Liver (tissue), 8 donors: ENCODE measurements at regions not wholly inside any gene's neighbourhood (a gene's known extent, or its start where the extent isn't known, plus 50 kb on each side); places are given as distances from the start of the nearest gene placed in this dataset.
A peak's percentile ranks its signal among the peaks of the same experiment; 100 is the strongest.

Source experiments
- DNase-seq: peaks from one replicate; pipeline ENCODE4 v3.0.0-alpha.2; 2017; ENCODE audit warnings: low spot score
- H3K27ac ChIP-seq, 2 donors: one replicate each; pipeline ENCODE4 v1.7.0; 2013; ENCODE audit warnings: inconsistent platforms in 2 of 2, low read length in 2 of 2, control low read depth in 1 of 2, low read depth in 1 of 2, mild to moderate bottlenecking in 1 of 2
- H3K27me3 ChIP-seq, 4 donors: one replicate each; pipeline versions ENCODE4 v1.6.1 to v1.7.0; 2013; ENCODE audit warnings: low read length in 3 of 4, inconsistent platforms in 1 of 4, mild to moderate bottlenecking in 1 of 4, moderate library complexity in 1 of 4; ENCODE audit not compliant: control insufficient read depth in 4 of 4, insufficient read depth in 4 of 4
- H3K36me3 ChIP-seq, 4 donors: one replicate each; pipeline versions ENCODE4 v1.6.1 to v1.7.0; 2013; ENCODE audit warnings: low read length in 3 of 4, mild to moderate bottlenecking in 3 of 4, low read depth in 1 of 4, moderate library complexity in 1 of 4; ENCODE audit not compliant: control insufficient read depth in 4 of 4, insufficient read depth in 3 of 4
- H3K4me1 ChIP-seq, 4 donors: one replicate each; pipeline versions ENCODE4 v1.6.1 to v1.7.0; 2013; ENCODE audit warnings: low read length in 3 of 4, mild to moderate bottlenecking in 3 of 4, moderate library complexity in 1 of 4; ENCODE audit not compliant: control insufficient read depth in 4 of 4, insufficient read depth in 4 of 4
- H3K4me3 ChIP-seq, 3 donors: one replicate each; pipeline versions ENCODE4 v1.6.1 to v1.7.0; 2013; ENCODE audit warnings: low read length in 3 of 3, control low read depth in 1 of 3, low read depth in 1 of 3, mild to moderate bottlenecking in 1 of 3
- H3K9ac ChIP-seq, 2 donors: one replicate each; pipeline ENCODE4 v1.7.0; 2013; ENCODE audit warnings: low read length in 2 of 2, mild to moderate bottlenecking in 2 of 2, moderate library complexity in 2 of 2, control low read depth in 1 of 2, low read depth in 1 of 2
- H3K9me3 ChIP-seq, 4 donors: one replicate each; pipeline versions ENCODE4 v1.6.1 to v1.7.0; 2013; ENCODE audit warnings: low read length in 3 of 4; ENCODE audit not compliant: control insufficient read depth in 4 of 4
- ATF3 ChIP-seq: IDR thresholded peaks from 2 replicates; pipeline ENCODE4 v1.6.1; 2016; ENCODE audit warnings: antibody characterized with exemption
- CTCF ChIP-seq: fragments of 150-350 bp; IDR thresholded peaks from 2 replicates; pipeline ENCODE4 v1.5.1; 2017; ENCODE audit warnings: improper control_type of control experiment, low read depth, low read length; ENCODE audit not compliant: missing input control
- EGR1 ChIP-seq, 2 donors: IDR thresholded peaks; 2 replicates each; pipeline ENCODE4 v1.6.1; 2016 to 2018; ENCODE audit warnings: antibody characterized with exemption in 2 of 2, low read depth in 2 of 2
- FOXA1 ChIP-seq: IDR thresholded peaks from 2 replicates; pipeline ENCODE4 v1.6.1; 2016; ENCODE audit warnings: antibody characterized with exemption
- FOXA2 ChIP-seq: IDR thresholded peaks from 2 replicates; pipeline ENCODE4 v1.6.1; 2016; ENCODE audit warnings: antibody characterized with exemption
- GABPA ChIP-seq, 2 donors: IDR thresholded peaks in 1 of 2; conservative IDR thresholded peaks in 1 of 2; 2 replicates each; pipeline ENCODE4 v1.6.1; 2016; ENCODE audit warnings: antibody characterized with exemption in 2 of 2, mild to moderate bottlenecking in 1 of 2, moderate library complexity in 1 of 2
- HNF4A ChIP-seq, 2 donors: conservative IDR thresholded peaks; 2 replicates each; pipeline ENCODE4 v1.6.1; 2016; ENCODE audit warnings: antibody characterized with exemption in 2 of 2, mild to moderate bottlenecking in 2 of 2
- HNF4G ChIP-seq: IDR thresholded peaks from 2 replicates; pipeline ENCODE4 v1.6.1; 2016; ENCODE audit warnings: antibody characterized with exemption
- JUND ChIP-seq, 2 donors: IDR thresholded peaks; 2 replicates each; pipeline ENCODE4 v1.6.1; 2016; ENCODE audit warnings: antibody characterized with exemption in 2 of 2
- MAX ChIP-seq: IDR thresholded peaks from 2 replicates; pipeline ENCODE4 v1.6.1; 2016; ENCODE audit warnings: antibody characterized with exemption
- NR2F2 ChIP-seq: IDR thresholded peaks from 2 replicates; pipeline ENCODE4 v1.6.1; 2016; ENCODE audit warnings: antibody characterized with exemption
- RAD21 ChIP-seq, 2 donors: IDR thresholded peaks; 2 replicates each; pipeline ENCODE4 v1.6.1; 2016; ENCODE audit warnings: antibody characterized with exemption in 2 of 2, mild to moderate bottlenecking in 2 of 2
- REST ChIP-seq: IDR thresholded peaks from 2 replicates; pipeline ENCODE4 v1.6.1; 2016; ENCODE audit warnings: antibody characterized with exemption, mild to moderate bottlenecking
- RXRA ChIP-seq, 2 donors: IDR thresholded peaks; 2 replicates each; pipeline ENCODE4 v1.6.1; 2017 to 2018; ENCODE audit warnings: antibody characterized with exemption in 2 of 2, mild to moderate bottlenecking in 1 of 2
- SP1 ChIP-seq: IDR thresholded peaks from 2 replicates; pipeline ENCODE4 v1.6.1; 2018; ENCODE audit warnings: antibody characterized with exemption, mild to moderate bottlenecking
- TAF1 ChIP-seq: conservative IDR thresholded peaks from 2 replicates; pipeline ENCODE4 v1.6.1; 2016; ENCODE audit warnings: antibody characterized with exemption, mild to moderate bottlenecking
- YY1 ChIP-seq: IDR thresholded peaks from 2 replicates; pipeline ENCODE4 v1.6.1; 2016; ENCODE audit warnings: antibody characterized with exemption, mild to moderate bottlenecking
- ZBTB33 ChIP-seq: IDR thresholded peaks from 2 replicates; pipeline ENCODE4 v1.6.1; 2016; ENCODE audit warnings: antibody characterized with exemption
- WGBS: extraction: QIAGEN DNeasy Blood & Tissue Kit; methylation state at CpG from one replicate; pipeline ENCODE4 v1.1.7; 2013; 5-methylcytosine and 5-hydroxymethylcytosine counted together
- donor health status: healthy.
- donor health status: healthy.
- donor health status: healthy.
- donor health status: healthy.
- donor health status: healthy.

GRCh38 chr5:96331681-96332361, 101.2 kb downstream of the PCSK1 start:
- no peaks in the 10 kb centered on the region for H3K9me3 ChIP-seq
- no peak for TF ChIP-seq ATF3
- TF ChIP-seq HNF4A (conservative IDR thresholded peaks at IDR 0.05), result peak; percentile 31 to 71
- peak; percentile 60 for TF ChIP-seq YY1
- TF ChIP-seq RXRA (IDR thresholded peaks at IDR 0.05), result peak in 1 of 2 donors; percentile 29
- peak; percentile 67 for TF ChIP-seq FOXA1
- TF ChIP-seq ZBTB33, result no peak
- no peak for TF ChIP-seq SP1
- TF ChIP-seq JUND (IDR thresholded peaks at IDR 0.05), result peak in 1 of 2 donors; percentile 22
- no peak for TF ChIP-seq REST
- no peak for TF ChIP-seq TAF1
- no peak for TF ChIP-seq CTCF
- TF ChIP-seq MAX, result no peak
- TF ChIP-seq EGR1 (IDR thresholded peaks at IDR 0.05; ENCODE audit: low read depth in 2 of 2), result no peak
- TF ChIP-seq NR2F2, result no peak
- TF ChIP-seq FOXA2, result peak; percentile 56
- TF ChIP-seq HNF4G, result no peak
- no peak for TF ChIP-seq RAD21 (IDR thresholded peaks at IDR 0.05)
- no peak for TF ChIP-seq GABPA (IDR thresholded peaks at IDR 0.05 in 1 of 2, conservative IDR thresholded peaks at IDR 0.05 in 1 of 2)
- H3K4me1 ChIP-seq, result peaks cover 8 to 42% (median 32%) of the 10 kb centered on the region in 4 donors
- peak overlapping the region; percentile 72 to 85 for H3K27ac ChIP-seq
- no peak overlapping the region for H3K4me3 ChIP-seq
- H3K36me3 ChIP-seq, result no peaks in the 10 kb centered on the region
- no peak for DNase-seq
- 29% methylated on average over 2 of the region's 2 CpGs for WGBS
- no peaks in the 10 kb centered on the region for H3K27me3 ChIP-seq
- H3K9ac ChIP-seq, result peak overlapping the region; percentile 29 to 75
